GM18858 (cell line): ENCODE measurements at regions not wholly inside any gene's neighbourhood (a gene's known extent, or its start where the extent isn't known, plus 50 kb on each side); places are given as distances from the start of the nearest gene placed in this dataset.
"Not testable (repeated sequence)": the region's sequence is repeated elsewhere in the genome, so short reads cannot be mapped to it uniquely, and the experiment has no call there.

ENCODE experiments used
- ATAC-seq: cut with Tn5 transposase; IDR thresholded peaks from one replicate; pipeline ENCODE4 v1.9.1; 2021; ENCODE audit not compliant: unreplicated experiment

GRCh38 chr2:204401114-204401513, 144.2 kb upstream of the PARD3B start:
- no peak for ATAC-seq

GRCh38 chr2:204407204-204408014, 137.9 kb upstream of the PARD3B start:
- ATAC-seq = no peak

- not testable (repeated sequence) for ATAC-seq
Observed at GRCh38 chr2:204412782-204413181, 132.5 kb upstream of the PARD3B start.

GRCh38 chr2:204415406-204416181, 129.7 kb upstream of the PARD3B start:
- ATAC-seq = no peak

DNA sequence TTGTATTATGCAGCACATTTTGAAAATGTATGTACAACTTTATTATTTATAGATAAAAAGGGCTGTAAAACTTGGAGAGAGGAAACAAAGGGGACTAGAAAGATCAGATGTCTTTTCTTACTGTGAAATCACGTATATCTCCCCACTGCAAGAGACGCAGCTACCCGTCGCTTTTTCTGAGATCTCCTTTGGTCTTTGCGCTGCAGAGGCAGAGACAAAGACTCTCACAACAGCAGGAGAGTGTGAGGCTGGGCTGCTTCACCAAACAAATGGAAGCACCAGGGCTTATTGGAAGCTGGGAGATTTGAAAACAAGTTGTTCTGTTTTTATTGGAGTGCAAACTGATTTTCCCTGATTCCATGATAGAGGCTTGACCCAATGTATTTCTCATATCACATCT, 129.0 kb upstream of the PARD3B start:
- ATAC-seq = no peak

- ATAC-seq = no peak
Observed at GRCh38 chr2:204425821-204426220, 119.5 kb upstream of the PARD3B start.

DNA sequence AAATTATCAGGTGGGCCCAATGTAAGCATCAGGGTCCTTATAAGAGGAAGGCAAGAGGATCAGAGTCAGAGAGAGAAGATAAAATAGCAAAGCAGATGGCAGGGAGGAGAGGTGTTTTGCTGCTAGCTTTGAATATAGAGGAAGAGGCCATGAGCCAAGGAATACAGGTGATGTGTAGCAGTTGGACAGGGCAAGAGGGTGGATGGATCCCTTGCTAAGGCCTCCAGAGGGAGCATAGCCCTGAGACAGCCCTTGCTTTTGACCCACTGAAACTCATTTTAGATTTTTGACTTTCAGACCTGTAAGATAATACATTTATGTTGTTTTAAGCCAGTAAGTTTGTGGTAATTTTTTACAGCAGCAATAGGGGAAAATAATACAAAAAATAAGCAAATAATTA, 116.6 kb upstream of the PARD3B start:
- no peak for ATAC-seq

DNA sequence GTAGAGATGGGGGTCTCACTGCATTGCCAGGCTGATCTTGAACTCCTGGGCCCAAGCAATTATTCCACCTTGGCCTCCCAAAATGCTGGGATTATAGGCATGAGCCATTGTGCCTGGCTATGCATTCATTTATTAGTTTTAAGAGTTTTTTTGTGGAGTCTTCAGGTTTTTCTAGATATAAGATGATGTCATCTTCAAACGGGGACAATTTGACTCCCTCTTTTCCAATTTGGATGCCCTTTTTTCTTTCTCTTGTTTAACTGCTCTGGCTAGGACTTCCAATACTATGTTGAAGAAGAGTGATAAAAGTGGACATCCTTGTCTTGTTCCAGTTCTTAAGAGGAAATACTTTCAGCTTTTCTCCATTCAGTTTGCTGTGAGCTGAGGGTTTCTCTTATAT, 113.7 kb upstream of the PARD3B start:
- no peak for ATAC-seq

- ATAC-seq = no peak
Observed at GRCh38 chr2:204432196-204432595, 113.1 kb upstream of the PARD3B start.

- ATAC-seq = no peak
Observed at GRCh38 chr2:204434660-204435462, 110.4 kb upstream of the PARD3B start.

DNA sequence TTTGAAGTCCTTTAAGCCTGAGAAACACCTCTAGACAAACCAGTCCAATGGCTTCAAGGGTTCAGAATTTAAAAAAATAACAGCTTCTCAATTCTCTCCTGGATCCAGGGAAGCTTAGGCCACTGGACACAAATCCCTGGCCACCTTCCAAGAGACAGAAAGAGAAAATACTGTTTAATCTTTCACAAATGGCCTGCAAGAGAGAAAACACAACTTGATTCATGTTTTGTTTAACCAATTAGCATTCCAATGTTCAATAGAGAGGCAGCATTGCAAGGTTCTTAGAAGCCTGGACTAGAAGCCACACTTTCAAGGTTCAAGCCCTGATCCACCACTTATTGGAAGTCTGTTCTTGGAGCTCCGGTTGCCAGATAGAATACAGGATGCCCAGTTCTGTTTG, 109.0 kb upstream of the PARD3B start:
- no peak for ATAC-seq

DNA sequence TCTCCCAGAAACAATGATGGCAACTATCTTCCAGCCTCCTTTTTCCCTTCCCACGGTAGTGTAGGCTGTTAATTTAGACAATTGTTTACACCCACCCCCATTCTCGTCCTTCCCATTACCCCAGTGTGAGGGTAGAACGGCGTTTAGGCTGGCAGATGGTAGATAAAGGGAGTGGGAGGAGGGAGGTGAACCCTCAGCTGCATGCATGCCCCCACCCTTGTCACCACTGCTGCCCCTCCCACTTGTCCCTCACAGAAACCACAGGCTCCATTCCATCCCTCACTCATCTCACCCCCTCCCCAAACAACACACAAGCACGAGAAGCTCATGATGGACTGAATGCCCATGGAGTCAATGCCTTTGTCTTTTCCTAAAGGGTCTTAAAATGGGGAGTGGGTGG, 107.9 kb upstream of the PARD3B start:
- ATAC-seq = no peak

GRCh38 chr2:204437815-204438756, 107.2 kb upstream of the PARD3B start:
- no peak for ATAC-seq

DNA sequence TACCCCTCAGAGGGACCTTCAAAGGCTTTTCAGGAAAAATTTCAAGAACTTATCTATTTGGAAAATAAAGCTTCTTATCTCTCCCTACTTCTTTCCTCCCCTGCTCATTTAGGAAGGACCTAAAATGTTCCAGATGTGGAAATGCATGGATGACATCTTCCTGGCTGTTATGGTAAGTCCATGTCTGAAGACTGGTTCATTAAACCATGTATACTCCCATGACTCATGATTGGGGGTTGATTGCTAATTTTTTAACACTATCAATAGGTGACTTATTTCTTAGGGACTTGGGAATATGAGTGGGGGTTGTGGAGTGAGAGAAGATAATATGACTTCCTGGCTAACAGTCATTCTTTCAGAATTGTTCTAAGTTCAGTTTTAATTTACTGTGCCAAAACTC, 104.0 kb upstream of the PARD3B start:
- ATAC-seq = no peak

DNA sequence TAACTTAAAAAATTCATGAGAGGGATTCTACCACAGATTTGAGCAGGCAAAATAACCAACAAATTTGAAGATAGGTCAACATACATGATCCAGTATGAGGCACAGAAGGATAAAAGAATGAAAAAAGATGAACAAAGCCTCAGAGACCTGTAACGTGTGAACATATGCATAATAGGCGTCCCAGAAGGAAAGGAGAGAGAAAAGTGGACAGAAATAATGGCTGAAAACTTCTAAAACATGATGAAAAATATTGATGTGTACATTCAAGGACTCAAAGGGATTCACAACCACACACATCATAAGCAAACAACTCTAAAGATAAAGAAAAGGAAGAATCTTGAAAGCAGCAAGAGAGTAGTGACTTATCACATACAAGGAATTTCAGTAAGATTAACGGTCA, 100.1 kb upstream of the PARD3B start:
- no peak for ATAC-seq

- ATAC-seq = no peak
Observed at GRCh38 chr2:204447722-204448121, 97.6 kb upstream of the PARD3B start.

DNA sequence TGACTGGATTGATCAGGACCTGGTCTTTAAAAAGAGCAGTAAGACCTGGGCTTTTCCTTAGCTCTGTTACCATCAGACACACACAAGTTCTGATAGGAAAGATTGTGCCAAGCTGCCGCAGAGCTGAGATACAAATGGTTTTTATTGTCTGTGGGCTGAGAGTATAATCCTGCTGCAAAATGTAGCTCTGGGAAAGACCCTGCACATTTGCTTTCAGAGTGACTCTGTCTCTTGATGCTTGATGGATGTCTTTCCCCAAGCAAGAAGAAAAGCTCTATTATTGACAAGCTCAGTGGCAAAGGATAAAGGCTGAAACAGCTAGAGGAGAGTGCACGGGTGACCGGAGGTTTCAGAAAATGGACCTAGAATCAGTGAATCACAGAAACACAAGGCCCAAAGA, 95.3 kb upstream of the PARD3B start:
- no peak for ATAC-seq

GRCh38 chr2:204451766-204452165, 93.5 kb upstream of the PARD3B start:
- no peak for ATAC-seq

GRCh38 chr2:204452464-204453023, 92.7 kb upstream of the PARD3B start:
- no peak for ATAC-seq

- ATAC-seq = no peak
Observed at GRCh38 chr2:204453730-204454167, 91.5 kb upstream of the PARD3B start.
